ENCODE measurements at regions not wholly inside any gene's neighbourhood (a gene's known extent, or its start where the extent isn't known, plus 50 kb on each side); places are given as distances from the start of the nearest gene placed in this dataset.
"Not testable (repeated sequence)": the region's sequence is repeated elsewhere in the genome, so short reads cannot be mapped to it uniquely, and the experiment has no call there.

DNA sequence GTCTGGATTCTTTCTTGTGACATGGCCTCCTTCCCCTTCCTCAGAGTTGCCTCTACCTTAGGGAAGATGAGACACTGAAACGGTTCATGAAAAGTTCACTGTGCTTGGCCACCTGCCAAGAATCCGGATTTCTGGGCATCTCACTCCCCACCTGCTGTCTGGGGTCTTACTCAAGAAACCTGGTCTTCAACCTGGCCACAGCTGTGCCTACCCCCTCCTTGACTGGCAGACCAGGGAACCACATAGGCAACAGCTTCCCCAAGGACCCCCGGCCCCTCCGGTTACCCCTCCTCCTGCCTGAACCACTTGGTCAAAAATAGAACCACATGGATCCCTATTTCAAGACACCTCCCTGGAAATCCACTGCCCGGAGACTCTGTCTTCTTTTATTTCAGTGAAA is 58.7 kb upstream of the NANOS1 start:
- TF ChIP-seq POLR2A (IDR thresholded peaks at IDR 0.05; ENCODE audit: low read length) (no peak), GATA1 (IDR thresholded peaks at IDR 0.05; ENCODE audit: low read depth, low read length) (no peak)
- no peak for DNase-seq

DNA sequence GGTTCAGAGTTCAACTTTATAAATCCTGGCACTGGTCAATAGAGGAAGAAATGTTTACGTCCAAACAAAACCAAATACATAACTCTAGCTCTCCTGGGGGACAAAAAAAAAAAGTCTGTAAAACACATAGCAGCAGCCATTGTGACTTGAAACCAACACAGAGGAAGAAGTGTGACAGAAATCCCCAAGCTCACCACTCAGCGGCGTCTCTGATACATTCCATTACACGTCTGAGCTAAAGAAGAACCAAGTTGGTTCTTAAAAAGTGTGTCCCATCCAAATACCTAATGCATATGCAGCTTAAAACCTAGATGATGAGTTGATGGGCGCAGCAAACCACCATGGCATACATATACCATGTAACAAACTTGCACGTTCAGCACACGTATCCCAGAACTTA is 58.3 kb upstream of the NANOS1 start:
- TF ChIP-seq POLR2A (IDR thresholded peaks at IDR 0.05; ENCODE audit: low read length), result no peak
- TF ChIP-seq GATA1 (IDR thresholded peaks at IDR 0.05; ENCODE audit: low read depth, low read length), result no peak
- no peak for DNase-seq

DNA sequence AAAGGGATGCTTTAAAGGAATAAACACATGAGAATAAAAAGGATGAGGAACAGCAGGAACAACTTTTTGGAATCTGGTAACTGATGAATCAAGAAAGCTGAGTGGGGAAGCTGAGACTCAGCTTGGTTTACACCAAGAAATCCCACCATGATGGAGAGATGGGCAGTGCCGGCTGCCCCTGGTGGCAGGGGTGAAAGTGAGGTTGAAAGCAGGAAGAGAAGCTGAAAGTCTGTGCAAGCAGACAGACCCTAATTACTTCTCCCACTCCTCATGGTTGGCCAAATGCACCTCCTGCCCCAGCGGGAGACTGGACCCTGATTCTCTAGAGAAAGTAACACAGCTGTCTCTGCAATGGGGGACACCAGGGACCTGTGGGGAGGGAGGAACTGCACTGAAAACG is 57.6 kb upstream of the NANOS1 start:
- no peak for DNase-seq
- TF ChIP-seq GATA1 (IDR thresholded peaks at IDR 0.05; ENCODE audit: low read depth, low read length), result no peak

DNA sequence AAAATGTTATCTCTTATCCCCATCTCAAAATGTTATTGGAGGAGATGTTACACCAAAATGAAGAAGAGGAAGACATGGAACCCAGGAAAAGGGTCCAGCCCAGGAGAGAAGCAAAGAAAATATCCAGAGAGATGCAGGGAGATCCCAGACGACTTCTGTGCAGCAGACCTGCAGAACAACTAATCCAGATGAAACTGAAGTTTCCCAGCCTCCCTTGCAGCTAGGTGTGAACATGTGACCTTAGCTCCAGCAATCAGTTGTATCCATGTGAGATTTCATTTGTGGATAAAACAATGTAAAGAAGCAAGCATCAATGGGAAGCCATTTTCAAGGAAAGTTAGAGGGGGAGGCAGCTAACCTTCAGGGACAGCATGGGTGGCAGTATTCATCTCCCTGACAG is 55.8 kb upstream of the NANOS1 start:
- DNase-seq, result no peak
- TF ChIP-seq POLR2A (IDR thresholded peaks at IDR 0.05; ENCODE audit: low read length) (no peak), GATA1 (IDR thresholded peaks at IDR 0.05; ENCODE audit: low read depth, low read length) (no peak)

DNA sequence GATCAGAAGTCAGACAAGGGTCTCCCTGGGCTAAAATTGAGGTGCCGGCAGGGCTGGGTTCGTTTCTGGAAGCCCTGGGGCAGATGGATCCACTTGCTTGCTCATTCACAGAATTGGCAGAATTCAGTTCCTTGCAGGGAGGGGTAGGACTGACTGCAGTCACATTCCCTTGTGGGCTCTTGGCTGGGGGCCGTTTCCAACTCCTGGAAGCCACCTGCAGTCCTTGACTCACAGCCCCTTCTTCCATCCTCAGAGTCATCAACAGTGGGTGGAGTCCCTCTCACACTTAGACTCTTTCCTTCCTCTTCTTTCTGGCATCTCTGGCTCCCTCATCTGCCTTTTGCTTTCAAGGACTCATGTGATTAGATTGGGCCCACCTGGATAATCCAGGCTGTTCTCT is 54.6 kb upstream of the NANOS1 start:
- DNase-seq, result no peak
- no peak for TF ChIP-seq POLR2A (IDR thresholded peaks at IDR 0.05; ENCODE audit: low read length)
- no peak for TF ChIP-seq GATA1 (IDR thresholded peaks at IDR 0.05; ENCODE audit: low read depth, low read length)

DNA sequence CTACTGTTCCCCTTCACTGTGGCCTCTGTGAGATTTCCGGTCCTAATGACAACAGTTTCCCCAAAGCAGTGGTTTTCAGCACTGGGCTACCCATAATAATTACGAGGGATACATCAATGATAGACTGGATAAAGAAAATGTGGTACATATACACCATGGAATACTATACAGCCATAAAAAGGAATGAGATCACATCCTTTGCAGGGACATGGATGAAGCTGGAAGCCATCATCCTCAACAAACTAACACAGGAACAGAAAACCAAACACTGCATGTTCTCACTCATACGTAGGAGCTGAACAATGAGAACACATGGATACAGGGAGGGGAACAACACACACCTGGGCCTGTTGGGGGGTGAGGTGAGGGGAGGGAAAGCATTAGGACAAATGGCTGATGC is 53.3 kb upstream of the NANOS1 start:
- not testable (repeated sequence) for DNase-seq

DNA sequence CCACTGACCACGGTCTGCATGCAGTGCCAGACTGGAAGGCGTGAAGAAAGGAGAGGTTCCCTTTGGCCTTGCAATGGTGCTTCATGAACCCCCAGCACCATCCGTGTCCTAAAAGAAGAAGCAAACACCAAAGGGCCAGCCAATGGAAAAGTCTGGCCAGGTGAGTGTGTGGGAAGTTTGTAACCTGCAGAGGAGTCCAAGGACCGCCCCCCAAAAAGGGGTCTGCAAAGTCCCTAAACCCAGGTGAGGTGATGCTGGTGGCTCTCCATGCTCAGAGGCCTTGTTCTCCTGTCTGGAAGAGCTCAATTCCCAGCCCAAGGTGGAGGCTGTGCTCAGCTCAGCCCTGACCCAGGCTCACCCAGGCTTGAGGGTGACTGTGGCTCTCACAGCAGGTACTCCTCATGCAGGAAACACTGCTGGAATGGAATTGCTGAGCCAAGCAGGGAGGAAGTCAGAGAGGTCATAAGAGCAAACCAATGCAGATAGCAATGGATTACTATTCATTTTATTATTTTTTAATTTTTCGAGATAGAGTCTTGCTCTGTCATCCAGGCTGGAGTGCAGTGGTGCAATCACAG is 52.4 kb upstream of the NANOS1 start:
- DNase-seq, result no peak
- TF ChIP-seq POLR2A (IDR thresholded peaks at IDR 0.05; ENCODE audit: low read length) (no peak), GATA1 (IDR thresholded peaks at IDR 0.05; ENCODE audit: low read depth, low read length) (no peak)

DNA sequence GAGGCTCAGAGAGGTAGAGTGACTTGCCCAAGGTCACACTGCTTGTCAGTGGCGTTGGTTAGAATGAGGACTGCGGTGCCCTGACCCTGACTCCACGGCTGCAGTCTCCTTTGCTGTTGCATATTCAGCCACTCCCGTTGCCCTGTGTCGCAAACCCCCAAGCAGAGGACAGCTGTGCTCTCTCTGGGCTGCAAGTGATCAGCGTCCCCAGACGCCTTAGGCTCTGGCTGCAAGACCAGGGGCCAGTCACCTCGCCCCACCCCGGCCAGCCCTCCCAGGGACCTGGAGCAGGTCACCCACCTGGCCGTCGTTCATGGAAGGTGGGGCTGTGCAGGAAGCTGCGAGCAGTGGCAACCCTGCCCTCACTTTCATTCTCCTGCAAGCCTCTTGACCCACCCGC is 51.7 kb upstream of the NANOS1 start:
- TF ChIP-seq POLR2A (IDR thresholded peaks at IDR 0.05; ENCODE audit: low read length) (no peak), GATA1 (IDR thresholded peaks at IDR 0.05; ENCODE audit: low read depth, low read length) (no peak)
- DNase-seq, result no peak

DNA sequence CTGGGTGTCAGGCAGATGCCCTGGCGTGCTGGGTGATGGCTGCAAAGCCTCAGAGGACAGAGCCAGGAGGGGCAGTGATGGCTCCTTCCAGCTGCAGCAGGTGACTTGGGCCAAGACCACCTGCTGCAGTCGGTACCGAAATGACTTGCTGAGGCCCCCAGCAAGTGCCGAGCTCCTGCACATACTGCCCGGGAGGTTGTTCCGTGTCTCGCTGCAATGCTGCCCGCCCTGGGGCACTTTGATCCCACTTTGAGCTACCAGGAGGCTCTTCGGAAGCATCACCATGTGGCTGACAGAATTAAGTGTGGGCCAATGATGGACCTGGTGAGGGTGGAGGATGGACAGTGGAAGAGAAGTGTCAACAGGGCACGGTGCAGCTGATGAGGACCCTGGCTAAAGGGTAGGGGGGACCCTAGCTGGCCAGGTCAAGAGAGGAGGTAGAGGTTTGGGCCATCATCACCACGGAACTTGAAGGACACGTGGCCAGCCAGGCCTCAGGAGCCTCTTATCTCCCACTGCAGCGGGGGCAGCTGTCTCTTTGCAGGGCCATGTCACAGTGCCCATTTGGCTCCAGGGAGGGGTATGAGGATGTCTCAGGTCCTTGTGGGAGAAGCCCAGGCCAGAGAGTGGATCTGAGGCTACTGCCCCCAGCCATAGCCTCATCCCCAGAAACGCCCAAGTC is 51.1 kb upstream of the NANOS1 start:
- no peak for DNase-seq
- no peak for TF ChIP-seq GATA1 (IDR thresholded peaks at IDR 0.05; ENCODE audit: low read depth, low read length)
- TF ChIP-seq POLR2A (IDR thresholded peaks at IDR 0.05; ENCODE audit: low read length), result no peak

DNA sequence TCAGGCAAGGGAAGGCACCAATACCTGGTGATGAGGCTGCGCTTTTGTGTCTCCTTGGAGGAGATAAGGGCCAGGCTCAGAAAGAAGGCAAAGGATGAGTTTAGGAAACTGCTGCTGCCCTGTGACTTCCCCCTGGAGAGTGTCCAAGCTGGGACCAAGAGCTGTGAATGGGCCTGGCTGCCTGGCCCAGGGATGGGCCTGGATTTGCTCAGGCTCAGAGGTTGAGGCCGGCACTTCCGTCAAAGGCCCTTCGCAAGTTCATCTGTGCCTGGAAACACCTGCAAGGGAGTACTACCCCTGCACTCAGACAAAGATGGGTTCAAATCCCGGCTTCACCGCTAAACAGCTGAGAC is 50.5 kb upstream of the NANOS1 start:
- TF ChIP-seq GATA1 (IDR thresholded peaks at IDR 0.05; ENCODE audit: low read depth, low read length) (no peak), POLR2A (IDR thresholded peaks at IDR 0.05; ENCODE audit: low read length) (no peak)
- no peak for DNase-seq

DNA sequence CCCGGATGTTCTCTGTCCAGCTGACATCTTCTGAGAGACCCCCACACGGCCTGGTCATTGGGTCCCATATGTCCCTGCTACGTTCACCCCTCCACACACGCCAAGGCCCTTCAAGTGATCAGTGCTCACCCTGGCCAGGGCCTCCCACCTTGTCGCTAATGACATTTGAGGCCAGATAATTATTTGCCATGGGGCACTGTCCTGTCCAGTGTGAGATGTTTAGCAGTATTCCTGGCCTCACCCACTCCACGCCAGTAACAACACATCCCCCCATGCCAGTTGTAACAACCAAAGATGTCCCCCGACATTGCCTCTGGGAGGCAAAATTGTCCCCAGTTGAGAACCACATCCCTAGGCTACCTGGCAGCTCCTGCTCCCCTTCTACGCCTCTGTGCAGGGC is 49.9 kb upstream of the NANOS1 start:
- TF ChIP-seq GATA1 (IDR thresholded peaks at IDR 0.05; ENCODE audit: low read depth, low read length), result no peak
- no peak for TF ChIP-seq POLR2A (IDR thresholded peaks at IDR 0.05; ENCODE audit: low read length)
- no peak for DNase-seq

Data from erythroblast (primary cell).